ENCODE measurements at regions not wholly inside any gene's neighbourhood (a gene's known extent, or its start where the extent isn't known, plus 50 kb on each side); places are given as distances from the start of the nearest gene placed in this dataset.

GRCh38 chr10:106508950-106509349 is 655.6 kb downstream of the SORCS1 start:
- no peak for TF ChIP-seq CTCF (IDR thresholded peaks at IDR 0.05)
- no peak for TF ChIP-seq POLR2A (IDR thresholded peaks at IDR 0.05; ENCODE audit: low read depth)
- no peak for TF ChIP-seq EP300 (IDR thresholded peaks at IDR 0.05)

Data from esophagus muscularis mucosa (tissue), 4 donors.